GM19023 (cell line): ENCODE measurements at regions not wholly inside any gene's neighbourhood (a gene's known extent, or its start where the extent isn't known, plus 50 kb on each side); places are given as distances from the start of the nearest gene placed in this dataset.
A peak's percentile ranks its signal among the peaks of the same experiment; 100 is the strongest.
"Not testable (repeated sequence)": the region's sequence is repeated elsewhere in the genome, so short reads cannot be mapped to it uniquely, and the experiment has no call there.

ENCODE experiments used
- ATAC-seq: cut with Tn5 transposase; IDR thresholded peaks from one replicate; pipeline ENCODE4 v1.9.1; 2021; ENCODE audit warnings: mild to moderate bottlenecking, moderate library complexity; ENCODE audit not compliant: unreplicated experiment

GRCh38 chr3:152578769-152579168 lies 256.2 kb upstream of the P2RY1 start:
- ATAC-seq = no peak

- no peak for ATAC-seq
These were observed 253.0 kb upstream of the P2RY1 start for GRCh38 chr3:152581951-152582350.

- no peak for ATAC-seq
These were observed 251.0 kb upstream of the P2RY1 start for GRCh38 chr3:152583963-152584362.

GRCh38 chr3:152586974-152587373 lies 248.0 kb upstream of the P2RY1 start:
- no peak for ATAC-seq

- ATAC-seq = no peak
These were observed 247.1 kb upstream of the P2RY1 start for GRCh38 chr3:152587861-152588260.

- no peak for ATAC-seq
These were observed 245.3 kb upstream of the P2RY1 start for GRCh38 chr3:152589644-152590043.

- ATAC-seq = no peak
These were observed 243.4 kb upstream of the P2RY1 start for GRCh38 chr3:152591515-152591914.

- ATAC-seq = no peak
These were observed 241.7 kb upstream of the P2RY1 start for GRCh38 chr3:152593242-152593641.

GRCh38 chr3:152595975-152596821 lies 238.7 kb upstream of the P2RY1 start:
- ATAC-seq = peak; percentile 99

- not testable (repeated sequence) for ATAC-seq
These were observed 238.1 kb upstream of the P2RY1 start for GRCh38 chr3:152596832-152597231.

GRCh38 chr3:152606146-152606545 lies 228.8 kb upstream of the P2RY1 start:
- ATAC-seq = no peak

- ATAC-seq = no peak
These were observed 227.8 kb upstream of the P2RY1 start for GRCh38 chr3:152607179-152607578.

GRCh38 chr3:152608696-152609594 lies 226.0 kb upstream of the P2RY1 start:
- no peak for ATAC-seq

- ATAC-seq = no peak
These were observed 225.0 kb upstream of the P2RY1 start for GRCh38 chr3:152609891-152610290.

- no peak for ATAC-seq
These were observed 224.3 kb upstream of the P2RY1 start for GRCh38 chr3:152610622-152611021.

GRCh38 chr3:152611905-152612304 lies 223.0 kb upstream of the P2RY1 start:
- no peak for ATAC-seq

GRCh38 chr3:152613851-152614250 lies 221.1 kb upstream of the P2RY1 start:
- no peak for ATAC-seq

GRCh38 chr3:152615681-152616080 lies 219.2 kb upstream of the P2RY1 start:
- no peak for ATAC-seq

- ATAC-seq = no peak
These were observed 217.3 kb upstream of the P2RY1 start for GRCh38 chr3:152617609-152618008.

- no peak for ATAC-seq
These were observed 216.4 kb upstream of the P2RY1 start for GRCh38 chr3:152618529-152618928.

GRCh38 chr3:152619691-152620090 lies 215.2 kb upstream of the P2RY1 start:
- ATAC-seq = no peak

- ATAC-seq = no peak
These were observed 214.5 kb upstream of the P2RY1 start for GRCh38 chr3:152620395-152620794.
